Thoracic aorta (tissue), 2 donors: ENCODE measurements at regions not wholly inside any gene's neighbourhood (a gene's known extent, or its start where the extent isn't known, plus 50 kb on each side); places are given as distances from the start of the nearest gene placed in this dataset.

Experiments
- ATAC-seq: fragments of 150-250 bp; one replicate; pipeline ENCODE4 v1.8.0; 2017; ENCODE audit warnings: low read depth; ENCODE audit not compliant: insufficient number of reproducible peaks, low FRiP score
- DNase-seq: peaks from one replicate; pipeline ENCODE4 v3.0.0-alpha.2; 2020; ENCODE audit warnings: low spot score
- H3K27ac ChIP-seq, 2 donors: fragments of 200-600 bp; sonication (generic); 1 replicate in 1 of 2; 2 replicates in 1 of 2; pipeline ENCODE4 v1.5.1; 2016; ENCODE audit warnings: mild to moderate bottlenecking in 2 of 2, moderate library complexity in 2 of 2
- H3K27me3 ChIP-seq: fragments of 200-600 bp; sonication (generic); replicated peaks from 2 replicates; pipeline ENCODE4 v1.6.0; 2016; ENCODE audit warnings: mild to moderate bottlenecking; ENCODE audit not compliant: insufficient read depth
- H3K36me3 ChIP-seq: fragments of 200-600 bp; sonication (generic); one replicate; pipeline ENCODE4 v1.5.1; 2016
- H3K4me1 ChIP-seq, 2 donors: fragments of 200-600 bp; sonication (generic); 1 replicate in 1 of 2; 2 replicates in 1 of 2; pipeline versions ENCODE4 v1.5.1 to v1.6.0; 2016; ENCODE audit warnings: low read depth in 2 of 2, mild to moderate bottlenecking in 1 of 2; ENCODE audit not compliant: control insufficient read depth in 1 of 2
- H3K4me3 ChIP-seq: fragments of 200-600 bp; sonication (generic); 2 replicates; pipeline ENCODE4 v1.5.1; 2016; ENCODE audit warnings: mild to moderate bottlenecking
- H3K9me3 ChIP-seq: fragments of 200-600 bp; sonication (generic); 2 replicates; pipeline ENCODE4 v1.5.1; 2016
- TF ChIP-seq, protein P1 (sequence below): fragments of 200-600 bp; sonication (generic); IDR thresholded peaks from one replicate; pipeline ENCODE4 v1.5.1; 2019; ENCODE audit warnings: antibody characterized with exemption

DNA sequence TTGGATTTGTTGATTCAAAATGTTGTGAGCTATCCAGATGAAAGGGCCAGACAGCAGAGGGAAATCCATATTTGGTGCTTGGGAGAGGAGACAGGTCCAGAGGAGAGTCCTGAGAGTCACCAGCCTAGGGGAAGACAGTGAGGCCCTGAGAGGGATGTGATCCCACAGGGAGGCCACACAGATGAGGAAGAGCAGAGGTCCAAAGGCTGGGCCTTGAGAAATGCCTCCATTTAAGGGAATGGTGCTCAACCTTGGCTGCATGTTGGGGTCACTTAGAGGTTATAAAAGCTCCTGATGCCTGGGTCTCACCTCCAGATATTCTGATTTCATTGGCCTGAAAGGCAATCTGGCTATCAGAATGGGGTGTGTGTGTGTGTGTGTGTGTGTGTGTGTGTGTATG lies 194.9 kb downstream of the UTP18 start:
- DNase-seq = no peak

DNA sequence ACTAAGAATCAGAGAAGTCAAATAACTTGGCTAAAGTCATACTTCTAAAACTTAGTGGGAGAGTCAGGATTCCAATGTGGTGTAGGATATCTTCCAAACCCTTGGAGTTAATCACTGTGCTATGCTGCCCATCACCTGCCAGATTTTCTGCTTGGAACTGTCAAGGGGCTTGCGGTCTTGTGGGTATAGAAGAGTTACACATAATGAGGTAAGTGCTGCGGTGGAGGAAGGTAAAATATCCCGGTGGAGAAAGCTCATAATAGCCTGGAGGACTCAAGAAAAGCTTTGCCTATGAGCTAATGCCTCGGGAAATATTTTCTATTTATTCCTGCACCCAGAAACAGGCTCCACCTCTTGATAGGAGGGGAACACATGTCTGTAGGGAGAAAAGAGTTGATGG lies 195.6 kb downstream of the UTP18 start:
- TF ChIP-seq, protein P1, sequence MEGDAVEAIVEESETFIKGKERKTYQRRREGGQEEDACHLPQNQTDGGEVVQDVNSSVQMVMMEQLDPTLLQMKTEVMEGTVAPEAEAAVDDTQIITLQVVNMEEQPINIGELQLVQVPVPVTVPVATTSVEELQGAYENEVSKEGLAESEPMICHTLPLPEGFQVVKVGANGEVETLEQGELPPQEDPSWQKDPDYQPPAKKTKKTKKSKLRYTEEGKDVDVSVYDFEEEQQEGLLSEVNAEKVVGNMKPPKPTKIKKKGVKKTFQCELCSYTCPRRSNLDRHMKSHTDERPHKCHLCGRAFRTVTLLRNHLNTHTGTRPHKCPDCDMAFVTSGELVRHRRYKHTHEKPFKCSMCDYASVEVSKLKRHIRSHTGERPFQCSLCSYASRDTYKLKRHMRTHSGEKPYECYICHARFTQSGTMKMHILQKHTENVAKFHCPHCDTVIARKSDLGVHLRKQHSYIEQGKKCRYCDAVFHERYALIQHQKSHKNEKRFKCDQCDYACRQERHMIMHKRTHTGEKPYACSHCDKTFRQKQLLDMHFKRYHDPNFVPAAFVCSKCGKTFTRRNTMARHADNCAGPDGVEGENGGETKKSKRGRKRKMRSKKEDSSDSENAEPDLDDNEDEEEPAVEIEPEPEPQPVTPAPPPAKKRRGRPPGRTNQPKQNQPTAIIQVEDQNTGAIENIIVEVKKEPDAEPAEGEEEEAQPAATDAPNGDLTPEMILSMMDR = no peak
- Histone ChIP-seq H3K4me1 (no peaks in the 10 kb centered on the region), H3K4me3 (no peak overlapping the region), H3K36me3 (no peaks in the 10 kb centered on the region), H3K27me3 (no peaks in the 10 kb centered on the region), H3K9me3 (no peaks in the 10 kb centered on the region), H3K27ac (no peak overlapping the region)
- no peak for DNase-seq
- no peak for ATAC-seq

More for the DNA sequence above, 194.9 kb downstream of the UTP18 start:
- no peaks in the 10 kb centered on the region for H3K4me1 ChIP-seq
- H3K4me3 ChIP-seq = no peak overlapping the region
- no peaks in the 10 kb centered on the region for H3K9me3 ChIP-seq
- H3K27me3 ChIP-seq = no peaks in the 10 kb centered on the region
- TF ChIP-seq, protein P1 = no peak
- ATAC-seq = no peak
- no peak overlapping the region for H3K27ac ChIP-seq
- no peaks in the 10 kb centered on the region for H3K36me3 ChIP-seq

DNA sequence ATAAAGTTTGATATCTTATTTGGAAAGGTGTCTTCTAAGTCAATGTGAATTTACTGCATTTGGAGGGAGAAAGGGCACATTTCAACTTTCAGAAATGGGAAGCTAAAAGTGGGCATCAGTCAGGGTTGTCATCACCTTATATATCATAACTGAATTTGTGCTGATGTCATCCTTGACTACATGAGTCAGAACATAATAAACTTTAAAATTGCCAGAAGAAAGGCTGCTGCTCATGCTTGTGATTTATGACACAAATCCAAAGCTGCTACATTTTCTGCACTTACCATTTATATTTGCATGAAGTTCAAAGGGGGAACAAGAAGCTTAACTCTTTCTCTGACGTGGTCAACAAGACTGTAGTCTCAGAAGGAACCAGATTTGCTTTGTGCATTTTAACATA lies 196.6 kb downstream of the UTP18 start:
- no peak for ATAC-seq
- DNase-seq = no peak
- H3K9me3 ChIP-seq = no peaks in the 10 kb centered on the region
- no peaks in the 10 kb centered on the region for H3K27me3 ChIP-seq
- no peak overlapping the region for H3K27ac ChIP-seq
- H3K36me3 ChIP-seq = no peaks in the 10 kb centered on the region
- H3K4me3 ChIP-seq = no peak overlapping the region
- TF ChIP-seq, protein P1 = no peak
- H3K4me1 ChIP-seq = no peaks in the 10 kb centered on the region

DNA sequence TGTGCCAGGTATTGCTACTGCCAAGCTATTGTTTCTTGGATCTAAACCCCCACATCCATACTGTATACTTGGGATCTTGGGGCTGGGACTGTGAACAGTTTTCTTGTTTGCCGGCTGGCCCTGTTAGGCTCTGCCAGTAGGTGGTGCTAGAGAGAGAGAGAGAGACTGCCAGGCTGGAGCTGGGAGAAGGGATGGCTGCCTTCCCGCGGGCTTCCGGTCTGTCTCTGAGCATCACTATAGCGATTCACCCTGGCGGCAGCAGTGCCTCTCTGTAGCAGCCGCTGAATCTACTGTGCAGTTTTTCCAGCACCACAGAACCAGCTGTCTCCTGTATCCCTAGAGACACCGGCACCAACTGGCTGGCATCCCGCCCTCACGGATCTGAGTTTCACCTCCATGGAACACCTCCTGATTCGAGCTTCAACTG lies 201.2 kb downstream of the UTP18 start:
- no peaks in the 10 kb centered on the region for H3K9me3 ChIP-seq
- ATAC-seq = no peak

DNA sequence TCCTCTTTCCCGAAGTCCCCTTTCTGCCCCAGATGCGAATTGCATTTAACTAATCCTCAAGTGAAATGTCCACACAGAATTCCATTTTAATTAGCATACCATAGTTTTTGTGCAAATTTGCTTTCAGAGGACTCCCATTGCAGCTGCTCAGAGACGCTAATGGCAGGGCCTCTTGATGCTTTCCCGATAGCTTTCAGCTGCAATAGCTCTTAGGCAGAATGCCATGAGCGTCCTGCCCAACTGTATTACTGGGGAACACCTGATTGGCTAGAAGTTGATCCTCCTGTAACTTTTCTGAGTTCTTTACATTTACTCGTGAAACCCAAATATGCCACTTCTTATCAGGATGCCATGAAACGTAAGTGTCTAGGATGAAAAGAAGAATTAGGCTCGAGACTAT lies 203.0 kb downstream of the UTP18 start:
- H3K27me3 ChIP-seq = no peaks in the 10 kb centered on the region
- H3K4me1 ChIP-seq = no peaks in the 10 kb centered on the region
- no peaks in the 10 kb centered on the region for H3K9me3 ChIP-seq
- H3K4me3 ChIP-seq = no peak overlapping the region
- DNase-seq (no peak), ATAC-seq (no peak)
- no peak overlapping the region for H3K27ac ChIP-seq
- TF ChIP-seq, protein P1 = no peak
- H3K36me3 ChIP-seq = no peaks in the 10 kb centered on the region

More for the DNA sequence above, 201.2 kb downstream of the UTP18 start:
- Histone ChIP-seq H3K4me3 (no peak overlapping the region), H3K27me3 (no peaks in the 10 kb centered on the region), H3K27ac (no peak overlapping the region), H3K4me1 (no peaks in the 10 kb centered on the region), H3K36me3 (no peaks in the 10 kb centered on the region)
- DNase-seq = no peak
- TF ChIP-seq, protein P1 = peak; percentile 36
